GM12892 (cell line): ENCODE measurements at regions not wholly inside any gene's neighbourhood (a gene's known extent, or its start where the extent isn't known, plus 50 kb on each side); places are given as distances from the start of the nearest gene placed in this dataset.

ENCODE experiments used
- POLR2A ChIP-seq: IDR thresholded peaks from 2 replicates; pipeline ENCODE4 v1.6.1; 2011; ENCODE audit warnings: low read depth, low read length, control low read depth
- TAF1 ChIP-seq: IDR thresholded peaks from 2 replicates; pipeline ENCODE4 v1.6.1; 2011; ENCODE audit warnings: low read depth, mild to moderate bottlenecking, control low read depth, low read length, borderline replicate concordance

- TF ChIP-seq POLR2A = no peak
- TF ChIP-seq TAF1 = no peak
These were observed 510.9 kb downstream of the KLF12 start for GRCh38 chr13:73623281-73623680.
